ENCODE measurements at regions not wholly inside any gene's neighbourhood (a gene's known extent, or its start where the extent isn't known, plus 50 kb on each side); places are given as distances from the start of the nearest gene placed in this dataset.

GRCh38 chr7:109308816-109309215 lies 739.1 kb downstream of the DNAJB9 start:
- TF ChIP-seq, protein P1, sequence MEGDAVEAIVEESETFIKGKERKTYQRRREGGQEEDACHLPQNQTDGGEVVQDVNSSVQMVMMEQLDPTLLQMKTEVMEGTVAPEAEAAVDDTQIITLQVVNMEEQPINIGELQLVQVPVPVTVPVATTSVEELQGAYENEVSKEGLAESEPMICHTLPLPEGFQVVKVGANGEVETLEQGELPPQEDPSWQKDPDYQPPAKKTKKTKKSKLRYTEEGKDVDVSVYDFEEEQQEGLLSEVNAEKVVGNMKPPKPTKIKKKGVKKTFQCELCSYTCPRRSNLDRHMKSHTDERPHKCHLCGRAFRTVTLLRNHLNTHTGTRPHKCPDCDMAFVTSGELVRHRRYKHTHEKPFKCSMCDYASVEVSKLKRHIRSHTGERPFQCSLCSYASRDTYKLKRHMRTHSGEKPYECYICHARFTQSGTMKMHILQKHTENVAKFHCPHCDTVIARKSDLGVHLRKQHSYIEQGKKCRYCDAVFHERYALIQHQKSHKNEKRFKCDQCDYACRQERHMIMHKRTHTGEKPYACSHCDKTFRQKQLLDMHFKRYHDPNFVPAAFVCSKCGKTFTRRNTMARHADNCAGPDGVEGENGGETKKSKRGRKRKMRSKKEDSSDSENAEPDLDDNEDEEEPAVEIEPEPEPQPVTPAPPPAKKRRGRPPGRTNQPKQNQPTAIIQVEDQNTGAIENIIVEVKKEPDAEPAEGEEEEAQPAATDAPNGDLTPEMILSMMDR (IDR thresholded peaks at IDR 0.05; ENCODE audit: low read length): no peak
- TF ChIP-seq EZH2 (optimal IDR thresholded peaks at IDR 0.05; ENCODE audit: low read depth, low read length): no peak
- TF ChIP-seq EZH2phosphoT487 (IDR thresholded peaks at IDR 0.05; ENCODE audit: low read length): no peak

All from MM.1S (cell line).